K562 (cell line): ENCODE measurements at regions not wholly inside any gene's neighbourhood (a gene's known extent, or its start where the extent isn't known, plus 50 kb on each side); places are given as distances from the start of the nearest gene placed in this dataset.

Experiments
- ATAC-seq: fragments of 200-7000 bp; cut with Tn5 transposase; 3 replicates; pipeline ENCODE4 v1.9.1; 2020; ENCODE audit warnings: moderate library complexity
- BruUV-seq: library from RNA; stranded (reverse); fragments of 400-500 nt; replicated peaks from 2 replicates; lab custom pipeline; 2021; lab: Mats Ljungman, UMichigan
- CTCF ChIA-PET: fragments of 300-600 bp; formaldehyde crosslinking; extraction: SDS; loops from one replicate; lab custom pipeline; 2021; ENCODE audit warnings: low intra/inter-chr PET ratio; lab: Yijun Ruan, JAX
- POLR2A ChIA-PET: fragments of 300-600, 350-650 bp; sonication (Branson Sonifier 250); formaldehyde crosslinking; extraction: SDS; loops from one replicate; lab custom pipeline; 2021; ENCODE audit warnings: antibody characterized with exemption, inconsistent platforms; lab: Yijun Ruan, JAX
- DNase-seq, 4 experiments: peaks; one replicate each; pipeline versions ENCODE4 v3.0.0 to v3.0.0-alpha.2; 2011 to 2018; ENCODE audit warnings: low spot score in 3 of 4, mixed read lengths in 3 of 4; ENCODE audit errors: extremely low read depth in 1 of 4
- FAIRE-seq: peaks from 2 replicates; lab custom pipeline; 2011; peaks lifted over from hg19 to GRCh38; lab: Jason Lieb, UNC
- H2AFZ ChIP-seq: 2 replicates; pipeline ENCODE4 v1.6.0; 2011; ENCODE audit warnings: low read depth, low read length, control low read depth, inconsistent platforms
- H3K27ac ChIP-seq: fragments of 200-600 bp; 3 replicates; pipeline ENCODE4 v1.8.0; 2011; ENCODE audit warnings: low read depth, mild to moderate bottlenecking, control low read depth, inconsistent platforms, low read length, moderate library complexity, mixed read lengths; ENCODE audit errors: extremely low read depth
- H3K27me3 ChIP-seq, 2 experiments: fragments of 300-600 bp in 1 of 2; 2 replicates in 1 of 2; 3 replicates in 1 of 2; pipeline versions ENCODE4 v1.6.0 to v1.8.0; 2011; ENCODE audit warnings: inconsistent platforms in 2 of 2, low read length in 2 of 2, mild to moderate bottlenecking in 1 of 2, mixed read lengths in 1 of 2, moderate library complexity in 1 of 2; ENCODE audit not compliant: control insufficient read depth in 2 of 2, insufficient read depth in 2 of 2
- H3K36me3 ChIP-seq: fragments of 300-600 bp; 3 replicates; pipeline ENCODE4 v1.8.0; 2011; ENCODE audit warnings: mild to moderate bottlenecking, low read length, inconsistent platforms; ENCODE audit not compliant: control insufficient read depth, insufficient read depth
- H3K4me1 ChIP-seq, 2 experiments: fragments of 200-600 bp in 1 of 2; replicated peaks in 1 of 2; 2 replicates in 1 of 2; 3 replicates in 1 of 2; pipeline versions ENCODE4 v1.5.1 to v1.8.0; 2011; ENCODE audit warnings: inconsistent platforms in 2 of 2, low read length in 2 of 2, mild to moderate bottlenecking in 1 of 2, mixed read lengths in 1 of 2, moderate library complexity in 1 of 2; ENCODE audit not compliant: control insufficient read depth in 2 of 2, insufficient read depth in 2 of 2
- H3K4me2 ChIP-seq: 2 replicates; pipeline ENCODE4 v1.6.1; 2011; ENCODE audit warnings: low read length, control low read depth, inconsistent platforms, mixed read lengths; ENCODE audit not compliant: insufficient read depth
- H3K4me3 ChIP-seq: fragments of 200-600 bp; sonication (generic), shearing (Covaris generic); 2 replicates; pipeline ENCODE4 v1.5.1; 2016; ENCODE audit warnings: control low read depth, inconsistent platforms
- H3K79me2 ChIP-seq: fragments of 200-600 bp; 3 replicates; pipeline ENCODE4 v1.8.0; 2011; ENCODE audit warnings: low read length, inconsistent platforms; ENCODE audit not compliant: control insufficient read depth, insufficient read depth
- H3K9ac ChIP-seq, 2 experiments: 2 replicates each; pipeline versions ENCODE4 v1.6.0 to v1.6.1; 2011; ENCODE audit warnings: low read depth in 2 of 2, low read length in 2 of 2, control low read depth in 1 of 2, inconsistent platforms in 1 of 2, mild to moderate bottlenecking in 1 of 2, mixed read lengths in 1 of 2; ENCODE audit not compliant: insufficient read depth in 1 of 2
- H3K9me1 ChIP-seq: one replicate; pipeline ENCODE4 v1.6.0; 2011; ENCODE audit warnings: inconsistent platforms, mild to moderate bottlenecking, low read length, moderate library complexity; ENCODE audit not compliant: control insufficient read depth, insufficient read depth
- H3K9me3 ChIP-seq: replicated peaks from 2 replicates; pipeline ENCODE4 v1.5.1; 2011; ENCODE audit warnings: low read depth, low read length, inconsistent platforms; ENCODE audit not compliant: control insufficient read depth, insufficient read depth
- H4K20me1 ChIP-seq: replicated peaks from 2 replicates; pipeline ENCODE4 v1.6.1; 2011; ENCODE audit warnings: low read length, inconsistent platforms, mixed read lengths; ENCODE audit not compliant: control insufficient read depth, insufficient read depth
- ILF3 ChIP-seq: fragments of 450-650 bp; IDR thresholded peaks from 2 replicates; pipeline ENCODE4 v1.6.1; 2018; ENCODE audit warnings: antibody characterized with exemption, mild to moderate bottlenecking, moderate library complexity, borderline replicate concordance
- ZBTB1 ChIP-seq: sonication (generic); formaldehyde crosslinking; IDR thresholded peaks from 2 replicates; pipeline ENCODE4 v1.8.1; 2023; ENCODE audit warnings: missing genetic modification reagents, low read depth, mild to moderate bottlenecking, borderline replicate concordance
- ZNF696 ChIP-seq: fragments of 250-450 bp; sonication (Bioruptor Pico); conservative IDR thresholded peaks from 2 replicates; pipeline ENCODE4 v1.4.0; 2020; ENCODE audit warnings: mild to moderate bottlenecking, moderate library complexity
- WGBS: fragments of 100-300 bp; shearing (Covaris generic); methylation state at CpG from one replicate; pipeline ENCODE4 v1.1.6; 2016; ENCODE audit warnings: low coverage, mixed read lengths; ENCODE audit not compliant: insufficient coverage; ENCODE audit errors: missing lambda C conversion rate; 5-methylcytosine and 5-hydroxymethylcytosine counted together
- in situ Hi-C: fragments of 300-500 bp; cut with MboI; formaldehyde crosslinking; loops from 4 replicates; pipeline ENCODE4 v1.15.0; 2018; ENCODE audit warnings: inconsistent platforms, mixed read lengths
- intact Hi-C: fragments of 100-400 bp; cut with micrococcal nuclease; formaldehyde crosslinking; loops from 2 replicates; pipeline ENCODE4 v1.14.2; 2022
- TF ChIP-seq, protein P1 (sequence below), 3 experiments: IDR thresholded peaks in 2 of 3; conservative IDR thresholded peaks in 1 of 3; 2 replicates each; pipeline ENCODE4 v1.5.1; 2011 to 2012; ENCODE audit warnings: low read length in 3 of 3, mild to moderate bottlenecking in 3 of 3, control low read depth in 2 of 3, improper control_type of control experiment in 1 of 3, inconsistent platforms in 1 of 3, low read depth in 1 of 3, mixed read lengths in 1 of 3, moderate library complexity in 1 of 3; ENCODE audit not compliant: insufficient read depth in 2 of 3

DNA sequence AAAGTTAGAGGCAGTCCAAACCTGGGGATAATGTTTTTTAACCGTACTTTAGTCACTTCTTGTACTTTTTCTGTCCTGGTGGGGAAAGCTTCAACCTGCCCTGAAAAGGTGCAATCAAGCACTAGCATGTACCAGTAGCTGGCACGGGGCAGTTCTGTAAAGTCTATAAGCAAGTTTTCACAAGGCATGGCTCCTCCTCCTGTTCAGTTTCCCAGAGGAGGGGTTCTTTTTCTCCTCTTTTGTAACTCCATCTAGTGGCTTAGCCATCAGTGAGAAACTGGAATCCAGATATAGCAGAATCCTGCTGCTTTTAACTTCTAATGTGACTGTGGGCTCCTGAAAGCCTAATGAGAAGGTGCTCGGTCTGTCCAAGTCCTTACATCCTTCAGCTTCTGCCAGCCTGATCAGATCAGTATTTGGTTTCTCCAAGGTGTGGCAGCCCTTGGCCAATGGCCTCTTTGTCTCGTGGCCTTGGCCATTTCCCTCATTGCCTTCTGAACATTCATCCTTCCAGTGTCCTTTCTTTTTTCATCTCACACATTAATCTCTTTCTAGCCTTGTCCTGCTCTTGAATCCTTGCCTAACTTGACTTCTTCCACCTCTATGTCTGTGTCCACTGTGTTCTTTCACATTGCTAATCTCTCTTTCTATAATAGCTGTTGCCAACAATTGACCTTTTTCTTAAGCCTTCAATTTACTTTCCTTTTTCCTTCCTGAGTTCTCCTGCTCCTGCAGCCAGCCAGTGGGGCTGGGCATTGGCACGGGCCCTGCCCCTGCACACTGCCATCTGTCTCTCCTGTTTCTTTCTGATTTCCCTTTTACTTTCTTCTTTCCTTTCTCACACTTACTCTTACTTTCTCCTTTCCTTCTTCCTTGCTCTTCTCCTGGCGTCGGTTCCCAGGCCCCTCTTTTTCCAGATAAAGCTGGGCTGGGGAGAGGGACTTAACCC is 222.0 kb upstream of the SYNCRIP start:
- H3K4me1 ChIP-seq = no peaks in the 10 kb centered on the region
- BruUV-seq = no TSS peak
- CTCF ChIA-PET = no interaction called here
- in situ Hi-C loops (no loop called here), intact Hi-C loops (no loop called here)
- 1% methylated on average over 5 of the region's 7 CpGs for WGBS
- H3K36me3 ChIP-seq = no peaks in the 10 kb centered on the region
- DNase-seq = no peak
- ATAC-seq = peak; percentile 68
- H3K27me3 ChIP-seq = 0 out of 5 replicates have a peak, but pooled peaks cover 0 to 4% of the 10 kb centered on the region in 2 experiments
- no peaks in the 10 kb centered on the region for H4K20me1 ChIP-seq
- no peaks in the 10 kb centered on the region for H3K9me1 ChIP-seq
- POLR2A ChIA-PET = no interaction called here
- TF ChIP-seq, protein P1, sequence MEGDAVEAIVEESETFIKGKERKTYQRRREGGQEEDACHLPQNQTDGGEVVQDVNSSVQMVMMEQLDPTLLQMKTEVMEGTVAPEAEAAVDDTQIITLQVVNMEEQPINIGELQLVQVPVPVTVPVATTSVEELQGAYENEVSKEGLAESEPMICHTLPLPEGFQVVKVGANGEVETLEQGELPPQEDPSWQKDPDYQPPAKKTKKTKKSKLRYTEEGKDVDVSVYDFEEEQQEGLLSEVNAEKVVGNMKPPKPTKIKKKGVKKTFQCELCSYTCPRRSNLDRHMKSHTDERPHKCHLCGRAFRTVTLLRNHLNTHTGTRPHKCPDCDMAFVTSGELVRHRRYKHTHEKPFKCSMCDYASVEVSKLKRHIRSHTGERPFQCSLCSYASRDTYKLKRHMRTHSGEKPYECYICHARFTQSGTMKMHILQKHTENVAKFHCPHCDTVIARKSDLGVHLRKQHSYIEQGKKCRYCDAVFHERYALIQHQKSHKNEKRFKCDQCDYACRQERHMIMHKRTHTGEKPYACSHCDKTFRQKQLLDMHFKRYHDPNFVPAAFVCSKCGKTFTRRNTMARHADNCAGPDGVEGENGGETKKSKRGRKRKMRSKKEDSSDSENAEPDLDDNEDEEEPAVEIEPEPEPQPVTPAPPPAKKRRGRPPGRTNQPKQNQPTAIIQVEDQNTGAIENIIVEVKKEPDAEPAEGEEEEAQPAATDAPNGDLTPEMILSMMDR (IDR thresholded peaks at IDR 0.05 in 2 of 3, conservative IDR thresholded peaks at IDR 0.05 in 1 of 3; ENCODE audit: insufficient read depth in 2 of 3, low read depth in 1 of 3, low read length in 3 of 3) = 0 out of 6 replicates have a peak, but pooled peaks of 1 of the 3 experiments have one; percentile 2
- no peak for TF ChIP-seq ILF3
- no peak for TF ChIP-seq ZBTB1 (CRISPR knock-in tag)
- TF ChIP-seq ZNF696 (CRISPR knock-in tag) = no peak
- H3K9ac ChIP-seq = no peak overlapping the region
- H2AFZ ChIP-seq = no peak overlapping the region; the same call in 1 of the 2 replicates
- no peak overlapping the region for H3K4me2 ChIP-seq
- H3K4me3 ChIP-seq = no peak overlapping the region
- no peak for FAIRE-seq
- H3K27ac ChIP-seq = no peak overlapping the region
- no peaks in the 10 kb centered on the region for H3K79me2 ChIP-seq
- no peaks in the 10 kb centered on the region for H3K9me3 ChIP-seq
